ENCODE measurements at regions not wholly inside any gene's neighbourhood (a gene's known extent, or its start where the extent isn't known, plus 50 kb on each side); places are given as distances from the start of the nearest gene placed in this dataset.

DNA sequence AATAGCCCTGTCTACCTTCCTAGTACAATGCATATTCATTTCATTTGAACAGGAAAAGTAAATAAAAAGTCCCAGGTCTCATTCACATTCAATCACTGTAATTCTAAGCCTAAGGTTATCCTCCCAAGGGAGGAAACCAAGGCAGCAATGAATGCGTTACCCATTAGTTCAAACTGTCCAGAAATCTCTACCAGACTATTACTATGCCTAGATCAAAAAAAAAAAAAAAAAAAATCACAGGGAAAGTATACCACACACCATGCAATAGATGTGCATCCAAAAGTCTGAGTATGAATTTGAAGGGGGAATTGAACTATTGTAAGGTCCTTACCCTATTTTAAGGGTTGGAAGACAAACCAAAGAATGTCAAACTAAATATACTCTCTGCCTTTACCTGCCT is 598.0 kb upstream of the API5 start:
- TF ChIP-seq, protein P1, sequence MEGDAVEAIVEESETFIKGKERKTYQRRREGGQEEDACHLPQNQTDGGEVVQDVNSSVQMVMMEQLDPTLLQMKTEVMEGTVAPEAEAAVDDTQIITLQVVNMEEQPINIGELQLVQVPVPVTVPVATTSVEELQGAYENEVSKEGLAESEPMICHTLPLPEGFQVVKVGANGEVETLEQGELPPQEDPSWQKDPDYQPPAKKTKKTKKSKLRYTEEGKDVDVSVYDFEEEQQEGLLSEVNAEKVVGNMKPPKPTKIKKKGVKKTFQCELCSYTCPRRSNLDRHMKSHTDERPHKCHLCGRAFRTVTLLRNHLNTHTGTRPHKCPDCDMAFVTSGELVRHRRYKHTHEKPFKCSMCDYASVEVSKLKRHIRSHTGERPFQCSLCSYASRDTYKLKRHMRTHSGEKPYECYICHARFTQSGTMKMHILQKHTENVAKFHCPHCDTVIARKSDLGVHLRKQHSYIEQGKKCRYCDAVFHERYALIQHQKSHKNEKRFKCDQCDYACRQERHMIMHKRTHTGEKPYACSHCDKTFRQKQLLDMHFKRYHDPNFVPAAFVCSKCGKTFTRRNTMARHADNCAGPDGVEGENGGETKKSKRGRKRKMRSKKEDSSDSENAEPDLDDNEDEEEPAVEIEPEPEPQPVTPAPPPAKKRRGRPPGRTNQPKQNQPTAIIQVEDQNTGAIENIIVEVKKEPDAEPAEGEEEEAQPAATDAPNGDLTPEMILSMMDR (IDR thresholded peaks at IDR 0.05), result no peak
- no peak for TF ChIP-seq POLR2A (IDR thresholded peaks at IDR 0.05)
